HL-60 (cell line): ENCODE measurements at regions not wholly inside any gene's neighbourhood (a gene's known extent, or its start where the extent isn't known, plus 50 kb on each side); places are given as distances from the start of the nearest gene placed in this dataset.

Experiments used
- DNase-seq, 2 experiments: peaks; one replicate each; pipeline ENCODE4 v3.0.0-alpha.2; 2010 to 2020; ENCODE audit warnings: low read depth in 1 of 2, low spot score in 1 of 2
- H3K27ac ChIP-seq: fragments of 250-450 bp; sonication (Bioruptor Pico); replicated peaks from 2 replicates; pipeline ENCODE4 v1.5.1; 2020; ENCODE audit warnings: mild to moderate bottlenecking, moderate library complexity
- H3K27me3 ChIP-seq: fragments of 250-450 bp; sonication (Bioruptor Pico); 2 replicates; pipeline ENCODE4 v1.5.1; 2021; ENCODE audit warnings: mild to moderate bottlenecking, moderate library complexity; ENCODE audit not compliant: insufficient read depth, poor library complexity, severe bottlenecking
- H3K4me3 ChIP-seq: replicated peaks from 2 replicates; pipeline ENCODE4 v1.5.1; 2011; ENCODE audit warnings: mild to moderate bottlenecking, control low read depth, low read length; ENCODE audit not compliant: insufficient read depth
- CTCF ChIP-seq: IDR thresholded peaks from one replicate; pipeline ENCODE4 v1.5.1; 2011; ENCODE audit warnings: low read length, control low read depth, inconsistent platforms; ENCODE audit not compliant: insufficient read depth
- GABPA ChIP-seq: IDR thresholded peaks from 2 replicates; pipeline ENCODE4 v1.6.1; 2012; ENCODE audit warnings: low read depth
- POLR2AphosphoS5 ChIP-seq: IDR thresholded peaks from 2 replicates; pipeline ENCODE4 v1.6.1; 2012; ENCODE audit warnings: low read depth
- REST ChIP-seq: IDR thresholded peaks from 2 replicates; pipeline ENCODE4 v1.6.1; 2012; ENCODE audit warnings: low read depth; ENCODE audit not compliant: insufficient replicate concordance
- SPI1 ChIP-seq: IDR thresholded peaks from 2 replicates; pipeline ENCODE4 v1.6.1; 2012; ENCODE audit warnings: low read depth, mild to moderate bottlenecking, borderline replicate concordance

- TF ChIP-seq SPI1, result peak; percentile 25; the same call in 1 of the 2 replicates
- no peak for TF ChIP-seq POLR2AphosphoS5
- no peak for TF ChIP-seq CTCF
- TF ChIP-seq GABPA, result no peak
- TF ChIP-seq REST, result no peak
- Histone ChIP-seq H3K4me3 (no peak overlapping the region), H3K27me3 (no peaks in the 10 kb centered on the region), H3K27ac (no peak overlapping the region)
- no peak for DNase-seq
Observed at GRCh38 chr9:108209132-108209685, 646.6 kb downstream of the ACTL7B start.

GRCh38 chr9:108207561-108208165 is 648.1 kb downstream of the ACTL7B start:
- DNase-seq, result no peak
- no peak overlapping the region for H3K27ac ChIP-seq
- H3K4me3 ChIP-seq, result no peak overlapping the region
- H3K27me3 ChIP-seq, result no peaks in the 10 kb centered on the region
- TF ChIP-seq POLR2AphosphoS5, result no peak
- TF ChIP-seq GABPA, result no peak
- no peak for TF ChIP-seq SPI1
- no peak for TF ChIP-seq REST
- TF ChIP-seq CTCF, result no peak

GRCh38 chr9:108205276-108205675 is 650.5 kb downstream of the ACTL7B start:
- Histone ChIP-seq H3K27me3 (no peaks in the 10 kb centered on the region), H3K4me3 (no peak overlapping the region), H3K27ac (no peak overlapping the region)
- TF ChIP-seq GABPA, result no peak
- no peak for DNase-seq

- TF ChIP-seq CTCF (no peak), POLR2AphosphoS5 (no peak), REST (no peak), SPI1 (no peak), GABPA (no peak)
- DNase-seq, result no peak
- Histone ChIP-seq H3K27me3 (no peaks in the 10 kb centered on the region), H3K27ac (no peak overlapping the region), H3K4me3 (no peak overlapping the region)
Observed at GRCh38 chr9:108197899-108198298, 657.9 kb downstream of the ACTL7B start.
